K562 (cell line): ENCODE measurements at regions not wholly inside any gene's neighbourhood (a gene's known extent, or its start where the extent isn't known, plus 50 kb on each side); places are given as distances from the start of the nearest gene placed in this dataset.

Experiments
- ATAC-seq: fragments of 200-7000 bp; cut with Tn5 transposase; 3 replicates; pipeline ENCODE4 v1.9.1; 2020; ENCODE audit warnings: moderate library complexity
- BruUV-seq: library from RNA; stranded (reverse); fragments of 400-500 nt; replicated peaks from 2 replicates; lab custom pipeline; 2021; lab: Mats Ljungman, UMichigan
- CTCF ChIA-PET: fragments of 300-600 bp; formaldehyde crosslinking; extraction: SDS; loops from one replicate; lab custom pipeline; 2021; ENCODE audit warnings: low intra/inter-chr PET ratio; lab: Yijun Ruan, JAX
- POLR2A ChIA-PET: fragments of 300-600, 350-650 bp; sonication (Branson Sonifier 250); formaldehyde crosslinking; extraction: SDS; loops from one replicate; lab custom pipeline; 2021; ENCODE audit warnings: antibody characterized with exemption, inconsistent platforms; lab: Yijun Ruan, JAX
- DNase-seq, 4 experiments: peaks; one replicate each; pipeline versions ENCODE4 v3.0.0 to v3.0.0-alpha.2; 2011 to 2018; ENCODE audit warnings: low spot score in 3 of 4, mixed read lengths in 3 of 4; ENCODE audit errors: extremely low read depth in 1 of 4
- FAIRE-seq: peaks from 2 replicates; lab custom pipeline; 2011; peaks lifted over from hg19 to GRCh38; lab: Jason Lieb, UNC
- H2AFZ ChIP-seq: 2 replicates; pipeline ENCODE4 v1.6.0; 2011; ENCODE audit warnings: low read depth, low read length, control low read depth, inconsistent platforms
- H3K27ac ChIP-seq: fragments of 200-600 bp; 3 replicates; pipeline ENCODE4 v1.8.0; 2011; ENCODE audit warnings: low read depth, mild to moderate bottlenecking, control low read depth, inconsistent platforms, low read length, moderate library complexity, mixed read lengths; ENCODE audit errors: extremely low read depth
- H3K27me3 ChIP-seq, 2 experiments: fragments of 300-600 bp in 1 of 2; 2 replicates in 1 of 2; 3 replicates in 1 of 2; pipeline versions ENCODE4 v1.6.0 to v1.8.0; 2011; ENCODE audit warnings: inconsistent platforms in 2 of 2, low read length in 2 of 2, mild to moderate bottlenecking in 1 of 2, mixed read lengths in 1 of 2, moderate library complexity in 1 of 2; ENCODE audit not compliant: control insufficient read depth in 2 of 2, insufficient read depth in 2 of 2
- H3K36me3 ChIP-seq: fragments of 300-600 bp; 3 replicates; pipeline ENCODE4 v1.8.0; 2011; ENCODE audit warnings: mild to moderate bottlenecking, low read length, inconsistent platforms; ENCODE audit not compliant: control insufficient read depth, insufficient read depth
- H3K4me1 ChIP-seq, 2 experiments: fragments of 200-600 bp in 1 of 2; replicated peaks in 1 of 2; 2 replicates in 1 of 2; 3 replicates in 1 of 2; pipeline versions ENCODE4 v1.5.1 to v1.8.0; 2011; ENCODE audit warnings: inconsistent platforms in 2 of 2, low read length in 2 of 2, mild to moderate bottlenecking in 1 of 2, mixed read lengths in 1 of 2, moderate library complexity in 1 of 2; ENCODE audit not compliant: control insufficient read depth in 2 of 2, insufficient read depth in 2 of 2
- H3K4me2 ChIP-seq: 2 replicates; pipeline ENCODE4 v1.6.1; 2011; ENCODE audit warnings: low read length, control low read depth, inconsistent platforms, mixed read lengths; ENCODE audit not compliant: insufficient read depth
- H3K4me3 ChIP-seq: fragments of 200-600 bp; sonication (generic), shearing (Covaris generic); 2 replicates; pipeline ENCODE4 v1.5.1; 2016; ENCODE audit warnings: control low read depth, inconsistent platforms
- H3K79me2 ChIP-seq: fragments of 200-600 bp; 3 replicates; pipeline ENCODE4 v1.8.0; 2011; ENCODE audit warnings: low read length, inconsistent platforms; ENCODE audit not compliant: control insufficient read depth, insufficient read depth
- H3K9ac ChIP-seq, 2 experiments: 2 replicates each; pipeline versions ENCODE4 v1.6.0 to v1.6.1; 2011; ENCODE audit warnings: low read depth in 2 of 2, low read length in 2 of 2, control low read depth in 1 of 2, inconsistent platforms in 1 of 2, mild to moderate bottlenecking in 1 of 2, mixed read lengths in 1 of 2; ENCODE audit not compliant: insufficient read depth in 1 of 2
- H3K9me1 ChIP-seq: one replicate; pipeline ENCODE4 v1.6.0; 2011; ENCODE audit warnings: inconsistent platforms, mild to moderate bottlenecking, low read length, moderate library complexity; ENCODE audit not compliant: control insufficient read depth, insufficient read depth
- H3K9me3 ChIP-seq: replicated peaks from 2 replicates; pipeline ENCODE4 v1.5.1; 2011; ENCODE audit warnings: low read depth, low read length, inconsistent platforms; ENCODE audit not compliant: control insufficient read depth, insufficient read depth
- H4K20me1 ChIP-seq: replicated peaks from 2 replicates; pipeline ENCODE4 v1.6.1; 2011; ENCODE audit warnings: low read length, inconsistent platforms, mixed read lengths; ENCODE audit not compliant: control insufficient read depth, insufficient read depth
- BCLAF1 ChIP-seq, 2 experiments: fragments of 450-650 bp in 1 of 2; IDR thresholded peaks; 2 replicates each; pipeline ENCODE4 v1.6.1; 2011 to 2017; ENCODE audit warnings: low read depth in 2 of 2, antibody characterized with exemption in 1 of 2, borderline replicate concordance in 1 of 2, low read length in 1 of 2, mild to moderate bottlenecking in 1 of 2, mixed read lengths in 1 of 2; ENCODE audit not compliant: control insufficient read depth in 1 of 2
- CEBPB ChIP-seq: fragments of 450-650 bp; IDR thresholded peaks from 2 replicates; pipeline ENCODE4 v1.6.1; 2016; ENCODE audit warnings: missing genetic modification characterization, missing compliant biosample characterization
- CHAMP1 ChIP-seq: fragments of 450-650 bp; IDR thresholded peaks from 2 replicates; pipeline ENCODE4 v1.6.1; 2016; ENCODE audit warnings: mild to moderate bottlenecking
- JUNB ChIP-seq: fragments of 450-650 bp; formaldehyde crosslinking; conservative IDR thresholded peaks from 2 replicates; pipeline ENCODE4 v1.4.0; 2020; ENCODE audit warnings: mild to moderate bottlenecking
- KLF13 ChIP-seq: fragments of 450-650 bp; IDR thresholded peaks from 2 replicates; pipeline ENCODE4 v1.6.1; 2016; ENCODE audit warnings: missing genetic modification characterization, low read depth, mild to moderate bottlenecking, missing compliant biosample characterization, moderate library complexity, borderline replicate concordance
- MCM3 ChIP-seq: fragments of 450-650 bp; IDR thresholded peaks from 2 replicates; pipeline ENCODE4 v1.6.1; 2016
- MEF2D ChIP-seq: conservative IDR thresholded peaks from 2 replicates; pipeline ENCODE4 v1.6.1; 2016; ENCODE audit warnings: low read depth, missing genetic modification characterization, missing compliant biosample characterization
- PRPF4 ChIP-seq: fragments of 200-400 bp; formaldehyde crosslinking; IDR thresholded peaks from one replicate; pipeline ENCODE4 v1.6.1; 2017; ENCODE audit warnings: low read length, low read depth, mild to moderate bottlenecking; ENCODE audit not compliant: insufficient read depth, poor library complexity, severe bottlenecking
- PURB ChIP-seq: sonication (generic); formaldehyde crosslinking; IDR thresholded peaks from 2 replicates; pipeline ENCODE4 v1.9.0; 2021; ENCODE audit warnings: low read depth, mild to moderate bottlenecking, missing genetic modification reagents
- RHOXF2B ChIP-seq: fragments of 250-450 bp; sonication (Bioruptor Pico); conservative IDR thresholded peaks from 2 replicates; pipeline ENCODE4 v1.5.1; 2021
- RUNX1 ChIP-seq: sonication (generic); IDR thresholded peaks from 2 replicates; pipeline ENCODE4 v1.6.1; 2016; ENCODE audit warnings: antibody characterized with exemption, low read depth
- SP1 ChIP-seq: sonication (generic); formaldehyde crosslinking; IDR thresholded peaks from 2 replicates; pipeline ENCODE4 v1.8.1; 2022; ENCODE audit warnings: mild to moderate bottlenecking, missing genetic modification reagents
- TCF3 ChIP-seq: sonication (generic); formaldehyde crosslinking; IDR thresholded peaks from 2 replicates; pipeline ENCODE4 v1.4.0; 2020; ENCODE audit warnings: mild to moderate bottlenecking, missing genetic modification reagents
- TSC22D4 ChIP-seq: fragments of 450-650 bp; IDR thresholded peaks from 2 replicates; pipeline ENCODE4 v1.6.1; 2016; ENCODE audit warnings: missing genetic modification characterization, missing biosample characterization, control low read depth
- ZNF277 ChIP-seq: fragments of 250-450 bp; sonication (Bioruptor Pico); IDR thresholded peaks from 2 replicates; pipeline ENCODE4 v1.8.0; 2022; ENCODE audit warnings: inconsistent platforms, mild to moderate bottlenecking, moderate library complexity, borderline replicate concordance
- WGBS: fragments of 100-300 bp; shearing (Covaris generic); methylation state at CpG from one replicate; pipeline ENCODE4 v1.1.6; 2016; ENCODE audit warnings: low coverage, mixed read lengths; ENCODE audit not compliant: insufficient coverage; ENCODE audit errors: missing lambda C conversion rate; 5-methylcytosine and 5-hydroxymethylcytosine counted together
- in situ Hi-C: fragments of 300-500 bp; cut with MboI; formaldehyde crosslinking; loops from 4 replicates; pipeline ENCODE4 v1.15.0; 2018; ENCODE audit warnings: inconsistent platforms, mixed read lengths
- intact Hi-C: fragments of 100-400 bp; cut with micrococcal nuclease; formaldehyde crosslinking; loops from 2 replicates; pipeline ENCODE4 v1.14.2; 2022

GRCh38 chr22:49272546-49273125, 555.0 kb downstream of the BRD1 start (continued):
- TF ChIP-seq BCLAF1 (IDR thresholded peaks at IDR 0.05; ENCODE audit: borderline replicate concordance in 1 of 2, control insufficient read depth in 1 of 2, low read depth in 2 of 2, low read length in 1 of 2) (no peak), KLF13 (tag) (no peak)

GRCh38 chr22:49271831-49272230, 555.8 kb downstream of the BRD1 start:
- POLR2A ChIA-PET: interaction anchor here (0.6 kb wide), 1 partner anchor 31 kb away, joined by 3 read pairs; no protein-coding TSS in a partner anchor
- no peak overlapping the region for H3K4me2 ChIP-seq
- WGBS: 0% methylated on average over 2 of the region's 5 CpGs
- DNase-seq (no peak), FAIRE-seq (no peak), ATAC-seq (no peak)
- H2AFZ ChIP-seq: no peak overlapping the region
- CTCF ChIA-PET: no interaction called here
- no TSS peak for BruUV-seq
- no peaks in the 10 kb centered on the region for H4K20me1 ChIP-seq
- no peaks in the 10 kb centered on the region for H3K79me2 ChIP-seq
- no peaks in the 10 kb centered on the region for H3K36me3 ChIP-seq
- H3K4me3 ChIP-seq: no peak overlapping the region
- H3K9me1 ChIP-seq: no peaks in the 10 kb centered on the region
- intact Hi-C loops (no loop called here), in situ Hi-C loops (no loop called here)
- H3K4me1 ChIP-seq: no peaks in the 10 kb centered on the region
- H3K27ac ChIP-seq: no peak overlapping the region
- peaks cover 0 to 17% of the 10 kb centered on the region in 2 experiments; a peak in 1 of 5 replicates for H3K27me3 ChIP-seq
- H3K9ac ChIP-seq: no peak overlapping the region
- H3K9me3 ChIP-seq: no peaks in the 10 kb centered on the region
- TF ChIP-seq CHAMP1 (no peak), PRPF4 (no peak), RUNX1 (no peak), JUNB (CRISPR knock-in tag) (no peak), ZNF277 (no peak), MCM3 (no peak), MEF2D (tag) (no peak), TSC22D4 (tag) (no peak), SP1 (CRISPR knock-in tag) (no peak), TCF3 (CRISPR knock-in tag) (no peak), CEBPB (tag) (no peak), PURB (no peak), RHOXF2B (CRISPR knock-in tag) (no peak)
